Hepatocyte (in vitro differentiated cells): ENCODE measurements at regions not wholly inside any gene's neighbourhood (a gene's known extent, or its start where the extent isn't known, plus 50 kb on each side); places are given as distances from the start of the nearest gene placed in this dataset.

Experiments
- DNase-seq: peaks from one replicate; pipeline ENCODE4 v3.0.0-alpha.2; 2016; ENCODE audit warnings: low spot score
- H2AFZ ChIP-seq: fragments of 200-600 bp; sonication (generic); 2 replicates; pipeline ENCODE4 v1.6.0; 2016; ENCODE audit warnings: antibody characterized with exemption, mild to moderate bottlenecking
- H3K27ac ChIP-seq: fragments of 200-600 bp; sonication (generic); 2 replicates; pipeline ENCODE4 v1.5.1; 2016; ENCODE audit warnings: mild to moderate bottlenecking
- H3K27me3 ChIP-seq: fragments of 200-600 bp; sonication (generic); 2 replicates; pipeline ENCODE4 v1.6.1; 2016
- H3K36me3 ChIP-seq: fragments of 200-600 bp; sonication (generic); replicated peaks from 2 replicates; pipeline ENCODE4 v1.5.1; 2016; ENCODE audit warnings: low read depth; ENCODE audit not compliant: insufficient read depth
- H3K4me1 ChIP-seq: fragments of 200-600 bp; sonication (generic); 2 replicates; pipeline ENCODE4 v1.5.1; 2016; ENCODE audit warnings: mild to moderate bottlenecking, moderate library complexity; ENCODE audit not compliant: insufficient read depth
- H3K4me2 ChIP-seq: fragments of 200-600 bp; sonication (generic); 2 replicates; pipeline ENCODE4 v1.6.0; 2016
- H3K4me3 ChIP-seq: fragments of 200-600 bp; sonication (generic); 2 replicates; pipeline ENCODE4 v1.5.1; 2016; ENCODE audit warnings: mild to moderate bottlenecking
- H3K79me2 ChIP-seq: fragments of 200-600 bp; sonication (generic); 2 replicates; pipeline ENCODE4 v1.6.0; 2017; ENCODE audit warnings: mild to moderate bottlenecking
- H3K9me2 ChIP-seq: fragments of 200-600 bp; sonication (generic); replicated peaks from 2 replicates; pipeline ENCODE4 v1.6.0; 2017; ENCODE audit warnings: mild to moderate bottlenecking; ENCODE audit not compliant: insufficient read depth
- H3K9me3 ChIP-seq: fragments of 200-600 bp; sonication (generic); 2 replicates; pipeline ENCODE4 v1.5.1; 2016; ENCODE audit warnings: low read depth, mild to moderate bottlenecking
- H4K20me1 ChIP-seq: fragments of 200-600 bp; sonication (generic); 2 replicates; pipeline ENCODE4 v1.6.0; 2016; ENCODE audit warnings: mild to moderate bottlenecking; ENCODE audit not compliant: insufficient read depth, poor library complexity, severe bottlenecking
- CTCF ChIP-seq: fragments of 200-600 bp; sonication (generic); IDR thresholded peaks from 2 replicates; pipeline ENCODE4 v1.5.1; 2016; ENCODE audit warnings: antibody characterized with exemption, mild to moderate bottlenecking; ENCODE audit not compliant: poor library complexity
- EZH2 ChIP-seq: fragments of 200-600 bp; sonication (generic); IDR thresholded peaks from 2 replicates; pipeline ENCODE4 v1.6.1; 2016; ENCODE audit warnings: antibody characterized with exemption, mild to moderate bottlenecking, borderline replicate concordance
- EZH2phosphoT487 ChIP-seq: fragments of 200-600 bp; sonication (generic); IDR thresholded peaks from one replicate; pipeline ENCODE4 v1.6.1; 2018; ENCODE audit warnings: antibody characterized with exemption, mild to moderate bottlenecking, low read depth, moderate library complexity; ENCODE audit not compliant: unreplicated experiment, severe bottlenecking
- WGBS: methylation state at CpG from one replicate; pipeline ENCODE4 v1.1.6; 2016; ENCODE audit warnings: low lambda C conversion rate; ENCODE audit errors: missing lambda C conversion rate; 5-methylcytosine and 5-hydroxymethylcytosine counted together

GRCh38 chr1:226476648-226477319 lies 68.9 kb upstream of the PARP1 start:
- H3K9me3 ChIP-seq: no peaks in the 10 kb centered on the region
- H3K4me3 ChIP-seq: no peak overlapping the region
- no peaks in the 10 kb centered on the region for H3K79me2 ChIP-seq
- no peak overlapping the region for H3K4me2 ChIP-seq
- no peak for DNase-seq
- no peak overlapping the region for H2AFZ ChIP-seq
- no peaks in the 10 kb centered on the region for H4K20me1 ChIP-seq
- no peaks in the 10 kb centered on the region for H3K36me3 ChIP-seq
- H3K27ac ChIP-seq: no peak overlapping the region
- no peaks in the 10 kb centered on the region for H3K9me2 ChIP-seq
- TF ChIP-seq EZH2phosphoT487 (no peak), EZH2 (no peak), CTCF (no peak)
- H3K4me1 ChIP-seq: peaks cover 22% of the 10 kb centered on the region
- WGBS: 85% methylated on average over 11 of the region's 11 CpGs
- peaks cover 21% of the 10 kb centered on the region for H3K27me3 ChIP-seq

GRCh38 chr1:226479474-226479873 lies 69.1 kb upstream of the STUM start:
- no peaks in the 10 kb centered on the region for H3K9me3 ChIP-seq
- no peaks in the 10 kb centered on the region for H3K36me3 ChIP-seq
- 57% methylated on average over 3 of the region's 3 CpGs for WGBS
- H3K4me1 ChIP-seq: peaks cover 23% of the 10 kb centered on the region
- no peaks in the 10 kb centered on the region for H4K20me1 ChIP-seq
- H3K4me3 ChIP-seq: no peak overlapping the region
- H3K27ac ChIP-seq: no peak overlapping the region
- peak; percentile 29 for DNase-seq
- no peaks in the 10 kb centered on the region for H3K9me2 ChIP-seq
- no peak for TF ChIP-seq CTCF
- peak; percentile 100 for TF ChIP-seq EZH2phosphoT487
- H3K4me2 ChIP-seq: peak overlapping the region; percentile 7
- H3K27me3 ChIP-seq: peaks cover 38% of the 10 kb centered on the region
- H2AFZ ChIP-seq: no peak overlapping the region
- no peaks in the 10 kb centered on the region for H3K79me2 ChIP-seq

- H3K36me3 ChIP-seq: no peaks in the 10 kb centered on the region
- no peak overlapping the region for H3K27ac ChIP-seq
- no peak for DNase-seq
- 90% methylated on average over 3 of the region's 3 CpGs for WGBS
- no peak overlapping the region for H3K4me3 ChIP-seq
- TF ChIP-seq CTCF (no peak), EZH2 (no peak), EZH2phosphoT487 (no peak)
- no peaks in the 10 kb centered on the region for H4K20me1 ChIP-seq
- H3K4me1 ChIP-seq: peaks cover 23% of the 10 kb centered on the region
- no peaks in the 10 kb centered on the region for H3K9me3 ChIP-seq
- peaks cover 37% of the 10 kb centered on the region for H3K27me3 ChIP-seq
- H2AFZ ChIP-seq: no peak overlapping the region
- no peaks in the 10 kb centered on the region for H3K79me2 ChIP-seq
- peak overlapping the region; percentile 7 for H3K4me2 ChIP-seq
- H3K9me2 ChIP-seq: no peaks in the 10 kb centered on the region
Measured at GRCh38 chr1:226480461-226480860, 68.1 kb upstream of the STUM start.
